Forelimb muscle (tissue), 1 donor: ENCODE measurements at regions not wholly inside any gene's neighbourhood (a gene's known extent, or its start where the extent isn't known, plus 50 kb on each side); places are given as distances from the start of the nearest gene placed in this dataset.

Source experiments
- DNase-seq: peaks from one replicate; pipeline ENCODE4 v3.0.0-alpha.2; 2013; ENCODE audit warnings: low read depth

DNA sequence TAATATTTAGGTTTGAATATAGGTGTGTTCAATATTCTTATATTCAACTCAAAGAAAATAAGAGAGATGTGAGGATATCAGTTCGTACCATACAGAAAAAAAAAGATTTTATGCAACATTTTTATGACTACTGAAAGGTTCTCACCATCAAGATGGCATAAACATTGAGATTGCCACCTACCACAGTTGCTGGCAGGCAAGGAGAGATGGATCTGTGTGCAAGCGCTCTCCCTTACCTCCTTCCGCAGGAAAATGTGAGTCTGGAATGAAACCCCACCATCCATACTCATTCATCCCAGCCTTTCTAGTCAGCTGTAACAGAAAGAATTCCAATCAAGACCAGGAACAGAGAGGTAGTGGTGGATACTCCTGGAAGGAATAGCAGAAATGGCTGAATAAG is 376.9 kb downstream of the PPP3CA start:
- DNase-seq, result no peak

DNA sequence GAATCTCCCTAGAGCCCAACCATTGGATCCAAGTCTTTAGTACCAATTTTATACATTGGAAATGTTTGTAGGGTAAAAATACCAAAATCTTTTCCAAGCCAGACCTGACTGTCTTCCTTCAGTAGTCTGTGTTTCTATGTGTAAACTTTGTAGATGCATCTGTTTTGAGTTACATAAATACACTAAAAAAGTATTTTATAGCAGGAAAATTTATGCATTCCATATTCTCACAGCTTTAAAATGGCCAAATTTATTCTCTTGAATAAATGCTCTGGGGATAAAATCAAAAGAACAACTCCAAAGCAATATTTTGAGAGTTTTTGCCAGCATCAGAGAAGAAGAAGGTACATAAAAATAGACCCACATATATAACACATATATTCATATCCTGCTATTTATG is 377.4 kb downstream of the PPP3CA start:
- no peak for DNase-seq

DNA sequence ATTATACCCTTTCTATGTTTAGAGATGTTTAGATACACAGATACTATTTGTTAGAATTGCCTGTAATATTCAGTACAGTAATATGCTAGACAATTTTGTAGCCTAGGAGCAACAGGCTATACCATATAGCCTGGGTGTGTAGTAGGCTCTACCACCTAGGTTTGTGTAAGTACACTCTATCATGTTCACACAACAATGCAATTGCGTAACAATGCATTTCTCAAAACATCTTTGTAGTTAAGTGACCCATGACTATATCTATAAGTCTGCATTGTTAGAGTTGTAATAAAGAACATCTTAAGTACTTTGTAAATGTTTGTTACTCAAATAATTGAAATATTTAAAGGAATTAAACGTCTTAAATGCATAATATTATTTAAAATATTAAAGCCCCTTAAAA is 379.3 kb downstream of the PPP3CA start:
- no peak for DNase-seq

DNA sequence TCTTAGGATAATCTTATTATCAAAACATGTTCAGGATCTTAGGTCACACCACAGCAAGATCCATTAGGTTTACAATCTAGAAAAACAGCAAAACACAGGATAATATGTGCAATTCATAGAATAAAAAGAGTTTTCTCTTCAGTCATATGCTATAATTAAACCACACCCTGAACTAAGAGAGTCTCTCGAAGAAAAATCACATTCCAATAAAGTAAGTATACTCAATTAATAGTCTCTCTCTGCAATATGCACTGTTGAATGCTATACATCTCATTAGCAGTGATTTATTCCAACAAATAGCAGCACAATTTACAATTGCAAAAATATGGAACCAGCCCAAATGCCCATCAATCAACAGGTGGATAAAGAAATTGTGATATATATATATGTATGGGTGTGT is 383.7 kb downstream of the PPP3CA start:
- DNase-seq, result no peak

DNA sequence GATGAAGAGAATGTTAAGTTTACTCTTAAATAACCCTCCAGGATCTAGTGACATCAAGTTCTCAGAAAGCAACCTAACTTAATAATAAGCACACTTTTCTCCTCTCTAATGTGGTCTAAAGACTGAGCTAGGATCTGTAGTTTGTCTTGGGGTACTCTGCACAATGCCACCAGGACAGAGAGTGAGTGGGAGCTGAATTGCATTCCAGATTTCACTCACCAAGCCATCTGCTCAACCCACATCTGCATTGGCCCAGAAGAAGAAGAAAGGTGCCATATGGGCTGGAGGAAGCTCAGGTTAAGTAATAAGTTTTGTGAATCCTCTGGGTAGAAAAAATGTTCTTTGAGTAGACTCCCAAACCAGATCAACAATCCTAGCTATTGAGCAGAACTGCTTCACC is 384.6 kb downstream of the PPP3CA start:
- DNase-seq, result no peak

DNA sequence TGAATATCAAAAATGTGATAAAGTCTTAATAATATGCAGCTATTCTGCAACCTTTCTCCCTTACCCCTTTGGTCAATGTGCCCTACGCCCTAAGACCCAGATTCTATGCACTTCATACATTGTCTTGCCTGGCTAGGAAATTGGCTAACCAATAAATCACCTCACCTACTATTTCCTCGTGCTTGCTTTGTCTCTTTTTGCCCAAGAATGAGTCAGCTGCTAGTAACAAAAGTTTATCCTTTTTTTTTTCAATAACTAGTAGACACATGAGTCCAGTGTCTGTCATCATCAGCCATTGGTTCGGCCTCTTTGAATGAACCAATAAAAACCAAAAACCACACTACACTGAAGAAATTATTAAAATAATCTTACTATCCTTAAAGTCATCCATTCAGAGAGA is 387.1 kb downstream of the PPP3CA start:
- no peak for DNase-seq

DNA sequence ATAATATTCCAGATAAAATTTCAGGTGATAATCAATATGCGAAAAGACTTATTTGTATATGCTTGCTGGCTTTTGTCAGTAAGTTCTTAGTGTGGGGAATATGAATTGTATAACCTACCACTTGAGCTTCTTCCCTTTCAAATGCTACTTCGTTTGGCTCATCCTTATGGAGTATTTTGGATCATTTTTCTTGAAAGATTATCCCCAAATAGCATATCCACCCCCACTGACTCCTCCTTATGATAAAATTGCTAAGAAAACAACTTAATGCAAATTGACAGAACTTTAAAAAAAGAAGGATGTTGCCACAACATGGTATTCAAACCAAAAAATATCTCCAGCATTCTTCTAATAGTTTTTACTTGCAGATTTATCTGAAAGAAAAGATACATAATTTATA is 393.3 kb downstream of the PPP3CA start:
- DNase-seq, result no peak

DNA sequence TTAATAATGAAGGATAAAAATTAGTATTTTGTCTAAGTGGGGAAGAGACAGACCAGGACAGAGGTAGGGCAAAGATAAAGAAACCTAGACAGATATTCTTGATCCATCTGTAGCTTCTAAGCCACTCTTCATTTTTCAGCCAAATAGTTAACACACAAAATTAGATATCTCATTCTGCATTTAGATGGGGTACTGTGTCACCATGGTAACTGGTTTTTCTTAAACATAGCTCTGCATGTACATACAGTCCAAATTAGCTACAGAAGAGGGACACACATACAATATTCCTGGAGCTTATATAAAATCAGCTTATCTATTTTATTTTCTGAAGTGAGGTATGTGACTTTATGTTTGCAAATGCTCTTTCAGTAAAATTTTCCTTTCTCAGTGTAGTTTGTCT is 393.7 kb downstream of the PPP3CA start:
- DNase-seq, result no peak

DNA sequence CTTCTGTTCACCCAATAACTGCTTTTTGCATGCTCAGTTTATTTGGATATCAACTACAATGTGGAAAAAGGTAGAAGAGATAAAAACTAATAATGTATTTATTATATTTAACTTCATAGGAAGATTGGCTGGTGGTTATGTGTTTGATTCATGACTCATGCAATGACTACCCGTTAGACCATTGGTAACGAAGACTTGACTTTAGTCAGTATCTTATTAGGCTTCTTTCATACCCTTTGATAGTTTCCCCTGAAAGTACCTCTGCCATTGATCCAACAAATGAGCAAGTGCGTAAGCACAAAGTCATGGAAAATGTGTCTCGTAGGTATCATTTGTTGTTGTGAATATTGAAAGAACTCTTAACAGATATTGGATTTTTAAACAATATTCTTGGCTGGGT is 394.7 kb downstream of the PPP3CA start:
- DNase-seq, result no peak

DNA sequence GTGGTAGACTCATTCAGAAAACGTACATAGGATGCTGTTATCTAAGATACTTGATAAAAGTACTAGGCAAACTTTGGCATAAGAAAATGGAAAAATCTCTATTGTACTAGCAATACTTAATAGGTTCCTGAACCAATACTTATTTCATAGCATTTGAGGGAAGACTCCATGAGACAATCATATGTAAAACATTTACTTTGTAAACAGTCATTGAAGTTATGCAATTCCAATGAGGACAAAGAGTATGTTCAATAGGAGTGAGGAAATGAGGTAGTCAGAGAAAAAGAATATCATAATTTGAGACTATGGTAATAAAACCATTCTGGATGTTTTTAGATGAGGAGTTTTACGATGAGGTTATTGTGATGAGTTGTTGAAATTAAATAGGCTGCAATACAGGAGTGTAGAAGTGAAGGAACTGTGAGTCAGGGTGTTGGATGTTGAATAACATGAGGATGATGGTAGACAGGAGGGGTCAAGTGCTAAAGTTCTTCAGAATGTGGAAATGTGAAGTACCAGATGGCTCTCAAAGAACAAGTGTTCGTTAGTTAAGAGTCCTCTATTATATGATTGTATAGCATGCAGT is 397.9 kb downstream of the PPP3CA start:
- DNase-seq, result no peak

DNA sequence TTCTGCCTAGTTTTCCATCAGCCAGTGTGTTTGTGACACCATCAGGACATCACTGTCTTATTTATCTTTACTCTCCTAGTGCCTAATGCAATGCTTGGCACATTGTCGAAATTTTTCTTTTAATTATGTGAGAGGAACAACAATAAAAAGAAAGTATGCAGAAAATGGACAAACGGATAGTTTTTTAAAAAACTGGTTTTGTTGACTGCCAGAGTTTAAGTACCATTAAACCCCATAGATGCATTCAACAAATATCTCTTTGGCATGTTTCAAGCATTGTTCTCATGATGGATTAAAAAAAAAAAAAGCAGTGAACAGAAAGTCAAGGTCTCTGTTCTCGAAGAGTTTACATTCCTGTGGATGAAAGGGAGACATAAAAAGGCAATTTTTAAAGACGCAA is 398.4 kb downstream of the PPP3CA start:
- DNase-seq, result no peak

DNA sequence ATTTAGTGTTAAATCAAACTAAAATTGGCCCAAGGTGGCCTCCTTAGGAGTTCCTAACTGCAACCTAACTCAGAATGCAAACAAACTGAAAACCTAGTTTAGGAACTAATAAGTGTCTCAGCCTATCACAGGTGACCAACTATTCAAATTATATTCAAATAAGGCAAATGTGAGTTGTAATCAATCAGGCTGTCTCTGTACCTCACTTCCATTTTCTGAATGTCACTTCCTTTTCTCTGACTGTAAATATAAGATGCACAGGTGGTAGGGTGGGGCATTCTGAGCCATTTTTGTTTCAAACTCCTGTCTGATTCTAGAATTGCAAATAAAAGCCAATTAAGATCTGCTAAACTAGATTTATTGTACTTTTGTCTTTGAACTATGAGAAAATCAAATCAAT is 401.5 kb downstream of the PPP3CA start:
- DNase-seq, result no peak

DNA sequence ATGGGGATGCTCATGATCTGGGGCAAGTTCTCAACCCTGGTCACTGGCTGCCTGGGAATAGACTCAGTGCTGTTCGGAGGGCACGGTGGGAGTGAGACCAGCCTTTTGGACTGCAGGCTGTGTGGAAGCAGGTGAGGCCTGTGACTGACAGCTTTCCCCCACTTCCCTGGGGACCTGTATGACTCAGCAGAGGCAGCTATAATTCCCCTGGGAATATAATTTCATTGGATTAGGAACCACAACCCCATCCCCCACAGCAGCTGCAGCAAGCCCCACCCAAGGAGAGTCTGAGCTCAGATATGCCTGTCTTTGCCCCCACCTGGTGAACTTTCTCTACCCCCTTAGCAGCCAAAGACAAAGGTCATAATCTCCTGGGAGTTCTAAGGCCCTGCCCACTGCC is 408.6 kb downstream of the PPP3CA start:
- no peak for DNase-seq

DNA sequence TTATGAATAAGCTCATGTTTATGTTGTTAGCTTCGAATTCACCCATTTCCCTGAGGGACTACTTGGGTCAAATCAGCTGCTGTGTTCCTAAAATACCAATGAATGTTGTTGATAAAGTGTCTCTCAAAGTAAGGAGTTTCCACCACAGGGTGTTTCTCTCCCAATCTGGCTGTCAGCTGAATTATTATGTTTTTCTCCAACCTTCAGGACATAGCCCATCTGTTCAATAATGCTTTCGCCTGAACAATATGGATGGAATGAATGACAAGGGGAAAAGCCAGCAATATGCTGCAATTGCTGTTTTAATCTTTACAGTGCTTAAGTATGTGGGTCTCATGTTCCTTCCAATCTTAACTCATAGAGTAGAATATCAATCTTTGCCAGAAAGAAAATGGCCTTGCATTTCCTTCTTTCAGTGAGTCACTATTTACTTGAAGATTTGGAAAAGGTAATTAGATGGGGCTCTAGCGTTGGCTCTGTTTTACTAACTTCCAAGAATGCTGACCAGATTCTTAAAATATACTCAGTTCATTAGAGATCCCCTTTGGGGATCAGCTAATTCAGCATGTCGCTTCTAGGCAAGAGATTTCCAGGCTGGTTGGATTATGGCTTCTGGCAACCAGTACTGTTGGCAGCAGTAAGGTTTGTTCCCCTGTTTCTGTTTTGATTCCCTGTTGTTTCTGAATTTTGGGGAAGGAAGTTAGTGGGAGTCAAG is 410.5 kb downstream of the PPP3CA start:
- peak; percentile 5 for DNase-seq

DNA sequence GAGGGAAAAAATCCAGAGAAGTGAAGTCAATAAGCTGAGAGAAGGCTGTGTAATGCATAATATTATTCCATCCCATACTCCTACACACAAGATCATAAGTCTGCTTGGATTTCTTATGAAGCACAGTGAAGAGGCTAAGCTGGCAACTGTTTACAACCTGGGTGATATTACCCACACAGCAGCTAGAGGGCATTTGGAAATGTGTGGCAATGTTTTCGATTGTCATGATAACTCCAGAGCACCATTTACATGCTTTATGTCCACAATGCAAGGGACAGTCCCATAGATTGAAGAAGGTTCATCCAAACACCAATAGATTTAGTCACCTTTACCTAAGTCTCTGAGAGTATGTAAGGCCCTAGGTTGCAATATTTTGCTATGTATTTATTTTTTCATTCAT is 412.2 kb downstream of the PPP3CA start:
- DNase-seq, result no peak

DNA sequence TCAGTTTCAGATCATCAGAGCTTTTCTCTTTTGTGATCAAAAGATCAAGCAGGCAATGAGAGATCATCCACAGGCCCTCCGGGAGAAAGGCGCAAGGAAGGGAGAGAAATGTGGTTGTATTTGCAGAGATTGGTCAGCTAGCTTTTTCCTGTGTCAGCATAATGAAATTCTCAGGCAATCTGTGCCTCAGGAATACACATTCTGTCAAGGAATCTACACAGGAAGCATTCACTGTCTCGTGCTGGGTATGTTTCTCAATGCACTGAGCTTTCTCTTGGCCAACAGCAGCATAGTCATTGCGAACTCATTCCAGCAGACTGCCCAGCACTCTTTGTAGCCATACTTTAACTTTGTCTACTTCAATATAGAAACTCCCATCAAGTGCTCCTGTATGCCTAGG is 413.7 kb downstream of the PPP3CA start:
- DNase-seq, result no peak

DNA sequence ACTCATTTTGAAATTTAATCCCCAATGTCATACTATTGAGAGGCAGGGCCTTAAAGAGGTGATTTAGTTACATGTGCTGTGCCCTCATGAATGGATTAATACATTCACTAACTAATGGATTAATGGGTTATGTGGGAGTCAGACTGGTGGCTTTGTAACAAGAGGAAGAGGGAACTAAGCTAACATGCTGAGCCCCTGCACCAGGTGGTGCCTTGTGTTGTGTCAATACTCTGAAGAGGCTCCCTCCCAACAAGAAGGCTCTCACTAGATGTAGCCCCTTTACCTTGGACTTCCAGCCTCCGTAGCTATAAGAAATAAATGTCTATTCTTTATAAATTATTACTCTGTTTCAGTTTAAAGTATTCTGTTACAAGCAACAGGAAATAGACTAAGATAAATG is 411.9 kb upstream of the EMCN start:
- DNase-seq, result no peak

DNA sequence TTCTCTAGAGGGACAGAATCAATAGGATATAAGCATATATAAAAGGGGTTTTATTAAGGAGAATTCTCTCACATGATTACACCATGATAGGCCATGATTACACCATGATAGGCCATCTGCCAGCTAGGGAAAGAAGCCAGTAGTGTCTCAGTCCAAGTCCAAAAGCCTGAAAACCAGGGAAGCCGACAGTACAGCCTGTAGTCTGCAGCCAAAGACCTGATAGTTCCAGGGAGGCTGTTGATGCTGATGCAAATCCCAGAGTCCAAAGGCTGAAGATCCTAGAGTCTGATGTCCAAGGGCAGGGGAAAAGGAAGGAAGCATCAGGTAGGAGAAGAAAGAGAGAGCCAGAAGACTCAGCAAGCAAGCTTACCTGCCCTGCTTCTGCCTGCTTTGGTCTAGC is 411.3 kb upstream of the EMCN start:
- DNase-seq, result no peak

DNA sequence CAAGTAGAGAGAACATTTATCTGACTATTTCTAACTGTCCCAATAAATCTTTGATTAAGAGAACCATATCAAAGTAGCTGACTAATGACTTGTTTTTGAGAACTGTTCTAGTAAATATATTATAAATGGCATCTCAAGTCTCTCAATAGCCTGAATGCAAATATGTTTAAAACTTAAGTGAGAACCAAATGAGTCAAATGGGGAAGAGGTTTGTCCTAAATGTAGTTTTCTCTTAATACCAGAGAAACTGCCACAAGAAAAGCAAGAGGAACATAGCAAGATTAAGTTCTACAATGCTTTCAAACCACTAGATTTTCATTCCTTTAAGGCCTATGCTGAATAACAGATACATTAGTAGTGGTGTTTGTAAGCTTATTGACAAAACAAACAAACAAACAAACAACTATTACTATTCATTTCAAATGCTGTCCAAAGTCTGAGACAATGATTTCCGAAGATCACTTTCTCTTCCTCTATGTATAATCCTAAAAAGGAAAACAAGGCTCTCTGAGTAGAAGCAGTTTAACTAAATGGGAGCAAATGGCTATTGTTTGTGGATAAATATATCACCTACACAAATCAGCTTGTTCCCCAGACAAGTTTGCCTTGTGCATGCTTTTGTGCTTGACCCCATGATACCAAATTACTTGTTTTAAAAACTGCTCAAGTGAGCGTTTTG is 408.4 kb upstream of the EMCN start:
- DNase-seq, result no peak

DNA sequence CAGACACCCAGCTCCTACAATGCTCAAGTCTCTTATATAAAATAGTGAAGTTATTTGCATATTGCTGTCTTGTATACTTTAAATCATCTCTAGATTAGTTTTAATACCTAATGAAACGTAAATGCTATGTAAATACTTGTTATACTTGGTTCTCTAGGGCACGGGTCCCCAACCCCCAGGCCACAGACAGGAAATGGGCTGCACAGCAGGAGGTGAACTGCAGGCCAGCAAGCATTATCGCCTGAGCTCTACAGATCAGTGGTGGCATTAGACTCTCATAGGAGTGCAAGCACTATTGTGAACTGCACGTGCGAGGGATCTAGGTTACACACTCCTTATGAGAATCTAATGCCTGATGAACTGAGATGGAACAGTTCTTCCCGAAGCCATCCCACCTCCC is 395.9 kb upstream of the EMCN start:
- DNase-seq, result no peak

DNA sequence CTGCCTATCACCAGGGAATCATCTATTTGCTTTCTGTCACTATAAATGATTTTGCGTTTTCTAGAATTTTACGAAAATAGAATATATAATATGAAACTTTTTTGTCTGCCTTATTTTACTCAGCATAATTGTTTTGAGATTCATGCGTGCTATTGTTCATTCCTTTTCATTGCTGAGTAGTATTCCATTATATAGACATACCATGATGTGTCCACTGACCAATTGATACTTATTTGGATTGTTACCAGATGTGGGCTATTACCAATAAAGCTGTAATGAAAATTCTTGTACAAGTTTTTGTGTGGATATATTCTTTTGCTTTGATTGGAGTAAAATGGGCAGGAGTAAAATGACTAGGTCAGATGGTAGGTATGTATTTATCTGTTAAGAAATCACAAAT is 390.7 kb upstream of the EMCN start:
- DNase-seq, result no peak

DNA sequence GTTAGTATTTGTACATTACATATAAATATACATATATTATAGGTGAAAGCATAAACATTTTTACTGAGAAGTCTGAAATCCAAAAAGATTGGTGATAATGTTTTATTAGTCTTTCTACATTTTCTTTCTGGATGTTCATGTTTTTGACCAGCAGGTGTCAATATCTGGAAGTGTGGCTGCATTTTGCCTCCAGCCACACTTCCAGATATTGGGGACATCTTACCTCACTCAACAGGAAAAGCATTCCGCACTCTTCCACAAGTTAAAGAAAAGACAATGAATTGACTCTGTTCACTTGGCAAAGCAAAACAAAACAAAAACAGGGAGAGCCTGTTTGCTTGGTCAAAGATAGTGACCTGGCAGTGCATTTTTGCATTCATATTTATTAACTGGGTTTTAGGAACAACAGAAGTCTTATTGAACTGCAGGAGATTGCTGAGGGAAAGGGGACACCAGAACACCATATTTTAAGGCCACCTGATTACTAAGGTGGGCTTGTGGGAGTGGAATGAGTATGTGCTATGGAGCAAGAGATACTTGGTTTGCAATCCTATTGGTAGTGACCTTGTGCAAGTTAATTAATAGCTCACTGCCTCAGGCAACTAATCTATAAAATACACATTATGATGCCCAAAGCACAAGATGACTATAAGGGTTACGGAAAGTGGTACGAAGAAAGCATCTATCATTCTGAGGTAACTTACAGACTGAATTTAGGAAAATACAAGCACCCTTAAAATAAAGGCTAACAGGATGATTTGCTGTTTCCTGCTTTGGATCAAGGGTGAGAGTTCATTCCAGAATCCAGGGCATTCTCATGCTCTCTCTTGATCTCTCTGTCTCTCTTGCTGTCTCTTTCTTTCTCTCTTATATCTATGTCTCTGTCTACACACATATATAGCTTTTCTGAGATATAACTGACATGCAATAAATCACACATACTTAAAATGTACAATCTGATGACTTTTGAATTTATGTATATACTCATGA is 389.9 kb upstream of the EMCN start:
- no peak for DNase-seq
